ENCODE measurements at regions not wholly inside any gene's neighbourhood (a gene's known extent, or its start where the extent isn't known, plus 50 kb on each side); places are given as distances from the start of the nearest gene placed in this dataset.

GRCh38 chr7:124330731-124331407, 298.0 kb upstream of the TMEM229A start:
- DNase-seq (ENCODE audit: low spot score): no peak

DNA sequence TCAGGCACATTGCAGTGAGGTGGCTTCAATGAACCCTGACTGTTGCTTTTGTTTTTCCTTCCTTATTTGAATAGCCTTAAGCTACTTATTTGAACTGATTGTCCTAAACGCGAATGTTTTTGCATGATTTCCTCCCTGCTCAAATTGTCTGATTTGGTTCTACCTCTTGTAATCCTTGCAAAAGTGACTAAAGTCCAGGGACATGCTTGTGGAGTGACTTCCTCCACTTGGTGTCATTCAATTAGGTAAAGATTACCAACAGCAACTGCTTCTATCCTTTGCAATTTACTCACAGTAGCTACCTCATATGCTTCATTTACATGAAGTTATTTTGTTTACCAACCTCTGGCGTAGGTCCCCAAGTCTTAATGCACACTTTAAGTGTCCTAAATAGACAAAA, 295.9 kb upstream of the TMEM229A start:
- DNase-seq (ENCODE audit: low spot score): no peak

GRCh38 chr7:124324262-124324661, 291.4 kb upstream of the TMEM229A start:
- no peak for DNase-seq (ENCODE audit: low spot score)

DNA sequence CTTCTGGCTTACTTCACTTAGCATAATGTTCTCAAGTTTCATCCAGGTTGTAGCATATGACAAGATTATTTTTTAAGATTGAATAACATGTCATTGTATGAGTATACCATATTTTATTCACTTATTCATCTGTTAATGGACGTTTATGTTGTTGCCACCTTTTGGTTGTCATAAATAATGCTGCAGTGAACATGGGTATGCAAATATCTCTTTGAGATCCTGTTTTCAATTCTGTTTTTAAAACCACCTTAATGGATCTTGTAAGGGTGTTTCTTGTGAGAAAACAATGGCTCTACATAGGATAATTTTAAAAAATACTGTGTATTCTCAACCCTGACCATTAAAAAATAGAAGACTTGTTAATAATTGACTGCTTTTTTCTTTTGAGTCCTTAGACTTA, 290.7 kb upstream of the TMEM229A start:
- no peak for DNase-seq (ENCODE audit: low spot score)

DNA sequence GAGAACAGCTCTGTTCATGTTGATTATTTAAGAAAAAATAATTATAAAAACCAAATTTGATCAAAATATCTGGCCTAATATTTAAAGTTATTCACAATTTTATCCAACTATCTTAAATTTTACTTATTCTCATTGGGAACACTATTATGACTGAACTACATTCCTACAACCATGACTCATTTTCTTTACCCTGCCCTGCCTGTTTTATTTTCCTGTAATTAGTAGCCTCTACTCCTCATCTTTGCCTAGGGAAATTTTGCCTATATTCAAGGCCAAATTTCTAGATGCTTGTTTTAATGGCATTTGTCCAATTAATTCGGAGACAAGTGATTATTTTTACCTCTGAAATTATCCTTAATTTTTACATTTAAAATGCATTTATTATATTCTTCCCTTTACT, 289.7 kb upstream of the TMEM229A start:
- DNase-seq (ENCODE audit: low spot score): no peak

DNA sequence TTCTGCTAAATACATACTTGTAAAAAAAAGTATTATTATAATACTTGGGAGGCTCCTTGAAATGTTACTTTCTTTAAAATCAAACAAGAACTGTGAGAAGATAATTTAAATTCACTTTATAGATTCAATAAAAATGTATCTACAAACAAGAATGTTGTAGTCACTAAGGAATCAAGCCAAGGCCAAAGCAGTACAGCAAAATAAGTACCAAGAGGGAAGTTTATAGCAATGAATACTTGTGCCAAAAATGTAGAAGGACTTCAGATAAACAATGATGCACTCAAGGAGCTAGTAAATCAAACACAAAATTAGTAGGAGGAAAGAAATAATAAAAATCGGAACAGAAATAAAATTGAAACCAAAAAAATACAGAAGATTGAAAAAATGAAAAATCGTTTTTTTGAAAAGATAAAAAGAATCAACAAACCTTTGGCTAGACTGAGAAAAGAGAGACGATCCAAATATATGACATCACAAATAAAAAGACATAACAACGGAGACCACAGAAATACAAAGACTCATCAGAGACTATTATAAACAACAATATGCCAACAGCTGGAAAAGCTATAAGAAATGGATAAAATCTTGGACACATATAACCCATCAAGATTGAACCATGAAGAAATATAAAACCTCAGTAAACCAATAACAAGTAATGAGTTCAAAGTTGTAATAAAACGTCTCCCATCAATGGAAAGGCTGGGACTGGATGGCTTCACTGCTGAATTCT, 286.0 kb upstream of the TMEM229A start:
- no peak for DNase-seq (ENCODE audit: low spot score)

- DNase-seq (ENCODE audit: low spot score): no peak
Measured at GRCh38 chr7:124310934-124311390, 278.1 kb upstream of the TMEM229A start.

GRCh38 chr7:124308384-124308783, 275.5 kb upstream of the TMEM229A start:
- DNase-seq (ENCODE audit: low spot score): no peak

- DNase-seq (ENCODE audit: low spot score): no peak
Measured at GRCh38 chr7:124295289-124295688, 262.4 kb upstream of the TMEM229A start.

- DNase-seq (ENCODE audit: low spot score): no peak
Measured at GRCh38 chr7:124284937-124285336, 252.1 kb upstream of the TMEM229A start.

DNA sequence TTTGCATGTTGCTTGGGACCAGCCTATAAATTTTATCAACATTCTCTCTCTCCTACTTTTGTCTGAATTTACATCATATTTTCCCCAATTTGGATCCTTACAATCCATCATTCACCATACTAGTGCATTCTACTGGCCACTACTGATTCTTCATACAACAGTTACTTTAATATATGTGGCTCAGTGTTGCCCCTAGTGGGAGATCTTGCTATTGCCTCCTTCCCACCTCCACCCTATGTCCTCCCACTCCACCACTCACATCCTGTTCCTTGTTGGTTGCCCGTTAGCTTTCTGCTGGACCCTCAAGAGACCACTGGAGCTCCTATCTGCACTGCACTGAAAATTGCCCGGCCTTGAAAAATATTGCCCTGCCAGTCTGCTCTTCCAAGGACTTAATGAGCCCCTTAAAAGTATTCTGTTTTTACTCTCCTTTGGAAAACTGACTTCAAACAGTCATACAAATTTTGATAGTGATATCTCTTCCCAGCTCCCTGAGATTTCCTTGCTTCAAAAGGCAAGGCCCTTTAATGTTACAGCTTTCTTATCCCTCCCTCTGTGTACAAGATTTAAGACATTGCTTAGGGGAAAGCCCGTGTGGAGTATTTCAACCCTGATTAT, 243.2 kb upstream of the TMEM229A start:
- DNase-seq (ENCODE audit: low spot score): no peak

DNA sequence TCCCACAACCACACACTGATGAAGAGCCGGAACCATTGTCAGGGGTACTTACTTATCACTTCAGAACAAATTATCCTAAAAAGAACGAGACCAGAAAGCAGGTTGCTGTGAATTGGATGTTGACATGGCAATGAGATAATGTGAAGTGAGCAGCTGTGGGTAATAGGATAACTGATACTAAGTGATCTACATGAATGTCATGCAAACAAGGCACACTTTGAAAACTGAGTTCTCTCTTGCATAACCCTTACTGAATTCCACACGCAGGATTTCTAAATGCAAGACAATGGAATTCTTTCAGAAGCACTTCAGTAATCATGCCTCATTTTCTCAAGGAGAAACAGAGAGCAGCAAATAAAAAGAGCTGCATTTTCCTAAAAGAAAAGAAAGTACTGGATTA, 242.5 kb upstream of the TMEM229A start:
- no peak for DNase-seq (ENCODE audit: low spot score)

- DNase-seq (ENCODE audit: low spot score): no peak
Measured at GRCh38 chr7:124269774-124270173, 236.9 kb upstream of the TMEM229A start.

DNA sequence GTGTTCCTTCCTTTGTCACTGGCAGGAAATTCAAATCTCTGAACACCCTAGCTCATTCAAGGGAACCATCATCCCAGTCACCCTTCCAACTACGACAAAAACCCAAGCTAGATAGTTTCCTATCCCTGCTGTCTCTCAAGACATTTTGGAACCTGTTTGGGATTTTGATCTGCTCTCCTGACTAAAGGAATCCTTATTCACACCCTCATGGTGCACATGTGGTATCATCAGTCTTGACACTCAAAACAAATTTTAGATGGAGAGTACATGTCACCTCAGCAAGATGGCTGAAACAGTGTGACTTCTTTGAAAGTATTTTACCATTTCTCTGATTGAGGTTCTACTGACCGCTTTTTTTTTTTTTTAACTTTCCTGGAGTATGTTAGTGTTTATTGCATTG, 234.3 kb upstream of the TMEM229A start:
- no peak for DNase-seq (ENCODE audit: low spot score)

DNA sequence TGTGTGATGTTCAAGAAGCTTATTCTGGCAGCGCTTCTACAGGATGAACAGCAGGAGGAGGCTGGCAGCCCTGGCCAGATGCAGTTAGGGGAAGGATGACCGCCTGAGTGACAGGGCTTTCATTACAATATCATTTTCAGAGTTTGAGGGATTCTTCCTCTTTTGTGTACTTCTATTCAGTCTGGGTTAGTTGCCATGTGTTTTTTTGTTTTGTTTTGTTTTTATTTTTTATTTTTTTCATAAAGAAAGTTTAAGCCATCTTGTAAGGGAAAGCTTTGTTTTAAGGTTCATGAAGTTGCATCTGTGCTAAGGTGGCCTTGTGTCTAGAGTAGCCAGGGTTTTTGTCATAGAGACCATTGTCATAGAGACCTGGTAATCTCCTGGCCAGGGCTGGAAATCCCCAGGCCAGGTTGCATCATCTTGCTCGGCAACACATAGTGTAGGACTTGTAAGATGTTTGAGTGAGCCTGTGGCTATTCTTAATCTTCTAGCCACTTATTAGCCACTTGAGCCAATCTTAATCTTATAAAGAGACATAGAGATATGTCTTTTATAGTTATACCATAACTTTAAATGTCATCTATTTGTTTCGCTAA, 230.5 kb upstream of the TMEM229A start:
- no peak for DNase-seq (ENCODE audit: low spot score)

GRCh38 chr7:124261710-124262109, 228.8 kb upstream of the TMEM229A start:
- DNase-seq (ENCODE audit: low spot score): no peak

- no peak for DNase-seq (ENCODE audit: low spot score)
Measured at GRCh38 chr7:124257638-124258308, 224.9 kb upstream of the TMEM229A start.

GRCh38 chr7:124255041-124255655, 222.3 kb upstream of the TMEM229A start:
- no peak for DNase-seq (ENCODE audit: low spot score)

DNA sequence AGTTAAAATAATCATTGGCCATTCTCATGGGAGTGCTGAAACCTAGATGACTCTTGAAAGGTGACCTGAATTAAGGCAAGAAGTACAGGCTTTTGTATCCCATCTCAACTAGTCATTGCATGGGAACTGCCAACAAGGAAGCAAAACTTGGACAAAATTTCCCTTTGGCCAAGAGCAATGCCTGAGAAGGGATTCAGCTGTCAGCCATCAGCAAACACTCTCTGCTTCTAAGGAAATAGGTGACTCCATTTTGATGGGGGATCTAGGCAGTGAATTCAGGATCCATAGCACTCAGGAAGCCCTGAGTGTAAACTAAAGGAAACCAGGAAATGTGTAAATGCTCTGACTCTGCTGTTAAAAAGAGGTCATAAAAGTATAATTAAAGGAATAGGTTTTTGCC, 221.5 kb upstream of the TMEM229A start:
- DNase-seq (ENCODE audit: low spot score): no peak

- no peak for DNase-seq (ENCODE audit: low spot score)
Measured at GRCh38 chr7:124251636-124252035, 218.8 kb upstream of the TMEM229A start.

DNA sequence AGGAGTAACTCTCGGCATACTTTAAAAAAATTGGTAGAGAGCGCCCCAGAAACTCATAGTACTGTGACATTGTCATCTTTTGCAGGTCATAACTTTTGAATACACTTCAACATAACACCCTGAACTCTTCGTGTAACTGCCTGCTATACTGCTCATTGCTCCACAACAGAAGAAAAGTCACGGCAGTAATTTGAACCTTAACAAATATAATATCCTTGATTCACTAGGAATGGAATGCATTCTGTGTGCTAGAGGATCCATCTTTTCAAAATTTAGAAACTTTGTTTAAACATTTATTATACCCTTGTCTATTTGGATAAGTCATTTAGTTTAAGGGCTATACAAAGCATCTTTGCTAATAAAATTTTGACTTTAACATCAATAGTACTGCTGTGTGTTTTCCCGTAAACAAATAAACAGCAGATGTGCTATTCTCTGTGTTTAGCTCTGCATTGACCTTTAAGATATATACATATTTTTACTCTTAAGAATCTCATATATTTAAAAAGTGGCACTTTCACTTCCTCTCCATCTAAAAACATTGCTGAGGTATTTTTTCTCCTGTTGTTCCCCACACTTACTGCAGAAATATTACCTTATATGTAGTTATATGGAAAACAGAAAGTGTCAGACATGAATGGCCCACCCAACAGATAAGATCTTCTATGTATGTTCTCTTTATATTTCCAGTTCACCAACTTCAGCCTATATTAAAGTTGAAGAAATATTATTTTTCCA, 217.6 kb upstream of the TMEM229A start:
- no peak for DNase-seq (ENCODE audit: low spot score)

Data from hepatic stellate cell (primary cell).